ENCODE measurements at regions not wholly inside any gene's neighbourhood (a gene's known extent, or its start where the extent isn't known, plus 50 kb on each side); places are given as distances from the start of the nearest gene placed in this dataset.
"Not testable (repeated sequence)": the region's sequence is repeated elsewhere in the genome, so short reads cannot be mapped to it uniquely, and the experiment has no call there.

GRCh38 chr20:19874040-19874727 lies 116.1 kb downstream of the RIN2 start:
- DNase-seq (ENCODE audit: low read depth) = no peak

- DNase-seq (ENCODE audit: low read depth) = no peak
These were observed 117.5 kb downstream of the RIN2 start for GRCh38 chr20:19875376-19876221.

GRCh38 chr20:19876828-19877460 lies 118.9 kb downstream of the RIN2 start:
- no peak for DNase-seq (ENCODE audit: low read depth)

GRCh38 chr20:19879874-19880255 lies 121.8 kb downstream of the RIN2 start:
- not testable (repeated sequence) for DNase-seq (ENCODE audit: low read depth)

GRCh38 chr20:19880256-19881079 lies 122.4 kb downstream of the RIN2 start:
- DNase-seq (ENCODE audit: low read depth) = no peak

GRCh38 chr20:19881080-19881840 lies 123.2 kb downstream of the RIN2 start:
- no peak for DNase-seq (ENCODE audit: low read depth)

- no peak for DNase-seq (ENCODE audit: low read depth)
These were observed 123.9 kb downstream of the RIN2 start for GRCh38 chr20:19881990-19882389.

GRCh38 chr20:19882446-19882845 lies 124.4 kb downstream of the RIN2 start:
- no peak for DNase-seq (ENCODE audit: low read depth)

GRCh38 chr20:19883501-19883900 lies 125.4 kb downstream of the RIN2 start:
- DNase-seq (ENCODE audit: low read depth) = no peak

GRCh38 chr20:19885594-19885938 lies 127.5 kb downstream of the RIN2 start:
- no peak for DNase-seq (ENCODE audit: low read depth)

GRCh38 chr20:19885939-19886660 lies 128.0 kb downstream of the RIN2 start:
- DNase-seq (ENCODE audit: low read depth) = no peak

GRCh38 chr20:19886661-19887288 lies 128.7 kb downstream of the RIN2 start:
- no peak for DNase-seq (ENCODE audit: low read depth)

- DNase-seq (ENCODE audit: low read depth) = no peak
These were observed 129.4 kb upstream of the NAA20 start for GRCh38 chr20:19887556-19888268.

GRCh38 chr20:19888269-19888671 lies 128.9 kb upstream of the NAA20 start:
- no peak for DNase-seq (ENCODE audit: low read depth)

GRCh38 chr20:19889011-19889953 lies 127.9 kb upstream of the NAA20 start:
- DNase-seq (ENCODE audit: low read depth) = no peak

- DNase-seq (ENCODE audit: low read depth) = no peak
These were observed 126.6 kb upstream of the NAA20 start for GRCh38 chr20:19890445-19891051.

- no peak for DNase-seq (ENCODE audit: low read depth)
These were observed 123.8 kb upstream of the NAA20 start for GRCh38 chr20:19893356-19893755.

GRCh38 chr20:19895761-19896160 lies 121.4 kb upstream of the NAA20 start:
- DNase-seq (ENCODE audit: low read depth) = no peak
